ENCODE measurements at regions not wholly inside any gene's neighbourhood (a gene's known extent, or its start where the extent isn't known, plus 50 kb on each side); places are given as distances from the start of the nearest gene placed in this dataset.

DNA sequence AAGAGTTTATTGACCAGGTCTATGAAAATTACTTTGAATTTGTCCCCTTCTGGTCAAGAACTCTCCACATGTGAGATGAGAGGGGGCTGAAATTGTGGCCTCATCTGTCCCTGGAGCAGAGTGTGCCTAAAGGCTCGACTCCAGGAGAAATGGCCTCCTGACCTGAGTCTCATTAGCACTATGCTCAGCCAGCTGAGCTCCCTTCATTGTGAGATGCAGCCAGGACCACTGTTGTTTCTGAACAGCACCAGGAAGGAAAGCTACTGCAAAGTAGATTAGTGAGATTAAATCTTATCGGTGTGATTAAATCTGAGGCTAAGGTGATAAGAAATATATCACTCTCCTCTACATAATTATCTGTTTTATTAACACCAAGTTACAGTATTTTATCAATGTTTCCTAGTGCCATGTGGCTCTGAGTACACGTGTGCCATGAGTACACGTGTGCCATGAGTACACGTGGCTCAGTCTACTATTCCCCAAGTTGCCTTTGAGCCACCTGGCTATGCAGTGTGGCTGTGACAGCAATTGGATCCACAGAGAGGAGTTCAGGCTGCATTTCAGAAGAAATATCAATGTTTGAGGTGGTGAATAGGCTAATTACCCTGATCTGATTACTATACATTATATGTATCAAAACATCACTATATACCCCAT lies 126.9 kb downstream of the IPMK start:
- DNase-seq, result no peak

DNA sequence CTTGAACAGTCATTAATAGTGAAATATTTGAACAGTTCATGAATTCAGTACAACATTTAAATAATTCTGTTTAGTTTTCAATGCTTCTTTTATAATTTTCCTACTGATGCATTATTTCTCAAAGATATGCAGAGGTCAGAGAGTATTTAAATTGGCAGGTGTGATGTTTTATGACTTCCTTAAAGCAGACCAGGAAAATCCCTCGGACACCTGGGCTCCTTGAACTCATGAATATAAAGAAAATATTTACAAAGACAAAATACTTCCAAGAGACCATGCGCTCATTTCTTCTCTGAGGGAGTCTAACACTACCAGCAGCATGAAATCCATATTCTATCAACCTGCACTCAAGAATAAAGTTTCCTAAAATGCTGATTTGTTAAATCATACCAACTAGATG lies 127.6 kb downstream of the IPMK start:
- no peak for DNase-seq

DNA sequence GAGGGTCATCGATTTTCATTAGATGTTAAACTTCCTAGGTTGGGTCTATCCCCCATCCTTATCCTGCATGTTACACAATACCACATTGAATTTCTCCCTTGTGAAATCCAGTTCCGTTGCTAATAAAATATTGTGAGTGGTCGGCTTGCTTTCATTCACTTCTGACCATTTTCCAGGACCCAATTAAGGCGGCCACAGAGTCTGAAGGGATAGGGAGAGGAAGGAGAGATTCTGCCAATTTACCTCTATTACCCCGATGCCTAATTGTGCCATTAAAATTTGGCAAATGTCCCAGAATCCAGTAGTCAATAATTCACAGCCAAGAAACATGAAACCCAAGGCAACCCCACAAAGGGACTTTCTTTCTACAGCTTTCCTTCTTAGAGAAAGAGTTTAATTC lies 129.9 kb downstream of the IPMK start:
- no peak for DNase-seq

DNA sequence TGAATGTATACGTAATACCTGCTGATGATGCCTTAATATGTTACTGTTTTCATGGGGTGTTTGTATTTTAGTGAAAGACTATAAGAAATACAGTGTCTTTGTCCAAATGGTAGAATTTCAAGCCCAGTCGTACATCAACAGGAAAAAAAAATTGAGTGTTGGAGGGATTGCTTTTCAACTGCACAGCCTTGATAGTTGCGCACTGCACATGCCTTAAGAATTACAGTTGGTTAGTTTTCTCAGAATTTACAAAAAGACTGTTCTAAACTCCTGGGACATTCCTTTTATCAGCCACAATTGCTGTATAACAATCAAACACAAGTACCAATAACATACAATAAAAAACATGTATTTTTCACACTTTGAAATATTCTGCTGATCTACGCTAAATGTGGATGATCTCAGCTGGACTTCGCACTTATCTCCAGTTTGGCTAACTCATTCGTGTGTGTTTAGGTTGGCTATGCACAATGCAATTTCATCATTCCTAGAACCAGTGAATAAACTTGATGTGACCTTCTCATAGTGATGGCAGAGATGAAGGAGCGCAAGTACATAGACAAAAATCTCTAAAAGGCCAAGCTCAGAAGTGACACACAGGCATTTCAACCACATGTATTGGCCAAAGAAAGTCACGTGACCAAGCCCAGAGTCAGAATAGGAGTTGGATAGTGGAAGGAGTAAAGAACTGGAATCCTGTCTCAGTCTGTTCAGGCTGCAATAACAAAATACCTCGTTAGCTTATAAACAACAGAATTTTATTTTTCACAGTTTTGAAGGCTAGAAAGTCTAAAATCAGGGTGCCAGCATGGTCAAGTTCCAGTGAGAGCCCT lies 152.3 kb downstream of the IPMK start:
- no peak for DNase-seq

DNA sequence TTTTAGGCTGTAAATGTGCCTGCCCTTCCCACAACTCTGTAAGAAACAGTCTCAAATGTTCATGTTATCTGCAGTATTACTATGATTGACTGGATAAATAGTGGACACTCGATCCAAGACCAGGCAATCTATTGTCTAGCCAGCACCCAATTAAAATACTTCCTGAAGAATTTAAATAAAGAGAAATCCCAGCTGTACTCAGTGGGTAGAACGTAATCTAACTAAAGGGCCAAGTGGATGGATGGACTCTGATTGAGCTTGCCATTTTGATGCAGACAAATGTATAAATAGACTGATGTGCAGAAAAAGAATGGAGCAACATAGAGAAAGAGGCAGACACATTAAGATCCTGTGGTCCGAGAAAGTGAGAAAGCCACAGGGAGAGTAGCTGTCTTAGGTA lies 158.0 kb downstream of the IPMK start:
- no peak for DNase-seq

DNA sequence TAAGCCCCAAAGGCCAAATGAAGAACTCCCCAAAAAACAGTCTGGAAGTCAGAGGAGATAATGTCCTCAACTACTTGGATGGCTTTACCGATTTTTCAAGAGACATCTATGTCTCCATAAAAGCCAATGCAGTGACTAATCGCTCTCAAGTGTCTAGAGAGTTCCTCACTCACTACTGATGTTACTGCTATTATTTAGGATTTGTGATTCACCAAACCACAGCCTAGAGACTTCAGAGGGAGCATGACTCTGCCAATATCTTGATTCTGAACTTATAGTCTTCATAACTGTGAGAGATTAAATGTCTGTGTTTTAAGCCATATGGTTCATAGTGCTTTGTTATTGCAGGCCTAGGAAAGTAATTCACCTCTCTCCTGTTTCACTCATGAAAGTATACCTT lies 160.2 kb downstream of the IPMK start:
- DNase-seq, result peak; percentile 88

DNA sequence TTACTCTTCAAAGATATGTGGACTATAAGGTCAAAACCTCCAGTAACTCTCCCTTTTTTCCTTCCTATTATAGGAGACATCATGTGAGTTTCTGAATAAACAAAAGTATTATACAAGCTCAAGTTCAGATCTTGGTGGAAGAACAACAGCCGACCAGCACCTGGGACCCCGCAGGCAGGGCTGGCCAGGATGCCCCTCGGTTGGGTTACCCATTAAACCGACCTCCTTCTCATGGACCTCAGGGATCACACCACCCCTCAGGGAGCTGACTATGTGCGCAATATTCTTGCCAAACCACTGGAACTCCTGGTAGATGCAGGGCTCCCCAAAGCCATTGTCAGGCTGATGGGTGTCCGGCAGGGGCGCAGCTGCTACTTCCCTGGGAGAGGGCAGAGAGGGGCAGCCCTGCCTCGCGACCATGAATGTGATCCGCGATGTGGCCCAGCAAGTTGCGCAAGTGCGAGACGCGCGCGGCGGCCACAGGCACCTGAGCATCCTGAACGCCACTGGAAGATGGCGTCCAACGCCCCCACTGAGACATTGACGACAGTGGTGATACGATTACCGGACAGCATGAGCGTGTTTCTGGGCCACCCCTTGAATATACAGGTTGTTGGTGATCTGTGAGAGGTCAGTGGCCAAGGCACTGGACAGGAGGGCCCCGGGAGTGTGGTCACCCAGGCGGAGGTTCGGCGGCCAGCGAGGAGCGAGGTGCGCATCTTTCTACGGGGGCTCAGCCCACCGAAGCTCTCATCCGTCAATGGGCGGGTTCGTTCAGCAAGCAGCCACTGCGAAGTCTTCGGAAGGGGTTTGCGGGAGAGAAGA lies 161.3 kb downstream of the IPMK start:
- no peak for DNase-seq

DNA sequence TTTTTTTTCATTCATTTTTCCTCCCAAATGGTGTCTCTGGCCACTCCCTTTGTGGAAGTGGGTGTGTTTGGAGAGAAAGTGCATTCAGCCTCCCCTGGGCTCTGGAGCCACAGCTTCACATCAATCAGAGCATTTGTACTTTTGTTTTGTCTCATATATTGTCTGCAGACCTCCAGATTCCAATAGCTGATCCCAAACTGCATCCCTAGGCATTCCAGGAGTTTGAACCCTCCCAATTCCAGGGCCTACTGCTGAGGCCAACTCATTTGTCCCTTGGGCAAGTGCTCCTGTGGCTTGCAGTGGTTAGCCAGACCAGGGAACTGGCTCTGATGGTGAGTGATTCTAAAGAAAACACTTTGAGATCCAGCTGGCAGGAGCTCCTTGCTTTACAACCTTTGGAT lies 163.3 kb downstream of the IPMK start:
- peak; percentile 23 for DNase-seq

DNA sequence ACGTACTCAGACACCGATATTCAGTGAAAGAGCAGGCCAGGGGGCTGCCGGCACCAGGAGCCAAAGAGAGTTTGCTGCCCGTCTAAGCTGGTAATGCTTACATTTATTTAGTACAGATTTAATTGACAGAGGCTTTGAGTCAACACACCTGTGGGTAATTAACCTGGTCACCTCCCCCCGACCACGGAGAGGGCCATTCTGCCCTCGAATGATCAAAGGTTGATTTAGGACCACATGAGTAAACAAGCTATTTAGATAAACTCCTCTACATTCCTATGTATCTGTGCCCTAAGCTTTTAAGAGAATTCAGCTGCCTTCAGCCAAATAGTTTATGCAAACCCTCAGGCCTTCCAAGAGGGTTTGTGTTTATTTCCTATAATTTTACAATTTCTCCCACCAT lies 164.8 kb downstream of the IPMK start:
- no peak for DNase-seq

DNA sequence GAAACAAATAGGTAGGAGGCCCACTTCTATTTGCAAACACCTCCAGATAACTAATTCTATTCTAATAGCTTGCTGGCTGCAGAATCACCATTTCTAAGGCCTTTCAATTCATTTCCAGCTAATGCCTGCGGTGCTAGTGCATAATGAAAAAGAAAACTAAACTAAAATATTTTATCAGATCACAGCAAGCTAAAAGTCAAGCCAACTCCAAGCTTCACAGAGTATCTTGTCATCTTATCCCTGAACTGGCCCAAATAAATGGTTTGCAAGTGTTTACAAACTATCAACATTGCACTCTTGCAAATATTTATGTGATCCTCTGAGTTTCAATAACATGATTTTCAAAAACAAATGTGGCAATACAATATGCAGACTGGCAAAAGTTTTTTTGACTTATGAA lies 166.0 kb downstream of the IPMK start:
- no peak for DNase-seq

DNA sequence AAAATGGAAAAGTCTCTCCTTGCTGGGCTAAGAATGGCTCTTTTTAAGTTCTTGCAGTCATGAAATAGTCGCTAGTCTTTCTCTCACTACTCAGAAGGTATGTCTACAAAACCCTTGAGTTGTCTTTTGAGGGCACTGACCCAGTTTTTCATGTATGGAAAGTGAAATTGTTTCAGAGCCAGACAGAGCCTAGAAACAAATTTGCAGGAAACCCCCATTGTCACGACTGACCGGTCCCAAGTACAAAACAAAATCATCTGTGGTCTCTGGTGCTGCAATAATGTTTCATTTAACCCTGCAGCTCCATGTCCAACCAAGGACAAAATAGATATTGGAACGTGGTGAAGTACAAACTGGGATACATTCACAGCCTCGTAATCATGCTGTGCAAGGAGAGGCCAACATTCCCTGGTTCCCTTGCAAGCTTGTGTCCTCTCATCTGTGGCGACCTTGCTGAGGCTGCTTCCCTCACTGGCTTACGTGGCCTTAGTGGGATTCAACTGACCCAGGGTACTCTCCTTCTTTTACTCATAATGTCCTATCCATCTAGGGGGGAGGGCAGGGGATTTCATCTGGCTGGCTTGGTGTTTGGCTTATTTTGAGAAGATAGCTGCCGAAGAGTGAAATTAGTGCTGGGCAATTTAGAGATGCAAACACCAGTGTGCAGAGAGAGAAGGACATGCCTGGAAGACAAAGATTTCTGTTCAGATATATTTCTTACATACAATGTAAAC lies 172.5 kb downstream of the IPMK start:
- no peak for DNase-seq

DNA sequence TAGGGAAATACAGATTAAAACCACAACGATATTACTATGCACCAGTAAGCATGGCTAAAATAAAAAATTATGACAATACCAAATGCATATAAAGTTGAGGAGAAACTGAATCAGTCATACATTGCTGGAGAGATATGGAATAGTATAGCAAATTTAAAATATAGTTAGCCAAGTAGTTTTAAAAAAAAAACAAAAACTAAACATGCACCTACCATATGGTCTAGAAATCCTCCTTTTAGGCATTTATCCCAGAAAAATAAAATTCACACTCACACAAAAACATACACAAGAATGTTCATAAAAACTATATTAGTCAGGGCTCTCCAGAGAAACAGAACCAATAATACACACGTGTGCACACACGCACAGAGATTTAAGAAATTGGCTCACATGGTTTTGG lies 175.8 kb downstream of the IPMK start:
- no peak for DNase-seq

DNA sequence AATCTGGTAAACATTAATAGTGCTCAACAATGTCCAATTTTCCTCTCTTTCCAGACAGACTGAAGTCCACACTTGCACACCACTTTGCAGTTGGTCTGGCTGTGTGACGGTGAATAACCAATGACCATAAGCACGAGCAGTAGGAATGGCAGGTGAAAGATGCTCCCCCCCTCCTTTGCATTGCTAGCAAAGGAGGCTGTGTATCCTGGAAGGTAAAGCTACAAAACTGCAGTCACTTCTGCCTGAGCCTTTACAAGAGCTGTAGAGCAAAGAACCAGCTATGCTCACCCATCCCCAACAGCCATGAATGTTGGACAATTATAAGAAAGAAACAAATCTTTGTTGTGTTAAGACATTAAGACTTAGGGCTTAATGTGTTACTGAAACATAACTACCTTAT lies 178.0 kb downstream of the IPMK start:
- no peak for DNase-seq

DNA sequence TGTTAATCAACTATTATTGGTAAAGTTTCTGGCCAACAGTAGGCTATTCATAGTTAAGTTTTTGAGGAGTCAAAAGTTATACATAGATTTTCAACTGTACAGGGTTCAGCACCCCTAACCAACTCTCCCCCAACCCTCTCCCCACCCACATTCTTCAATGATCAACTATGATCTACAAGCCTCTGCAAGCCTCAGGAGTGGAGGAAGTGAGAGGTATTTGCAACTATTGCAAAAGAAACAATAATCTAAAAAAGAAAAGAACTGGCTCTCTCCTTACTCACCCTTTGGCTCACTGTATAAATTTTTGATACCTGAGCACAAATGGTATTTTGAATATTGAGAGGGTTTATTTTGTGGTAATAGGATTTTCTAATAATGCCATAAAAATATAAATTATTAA lies 179.8 kb downstream of the IPMK start:
- no peak for DNase-seq

DNA sequence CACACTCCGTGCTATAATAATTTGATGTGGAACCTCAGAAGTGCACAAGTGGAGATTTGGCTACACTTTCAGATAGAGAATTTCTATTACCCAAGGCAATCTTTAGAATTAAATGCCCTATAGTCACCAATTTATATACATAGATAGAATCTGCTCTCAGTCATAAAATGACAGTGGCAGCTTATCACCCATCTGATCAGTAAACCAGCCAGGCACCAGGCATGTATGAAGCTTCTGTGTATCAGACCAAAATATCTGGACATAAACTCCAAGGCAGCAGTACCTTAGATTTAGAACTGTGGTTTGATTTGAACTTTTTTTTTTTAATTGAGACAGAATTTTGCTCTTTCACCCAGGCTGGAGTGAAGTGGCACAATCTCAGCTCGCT lies 180.9 kb downstream of the IPMK start:
- no peak for DNase-seq

DNA sequence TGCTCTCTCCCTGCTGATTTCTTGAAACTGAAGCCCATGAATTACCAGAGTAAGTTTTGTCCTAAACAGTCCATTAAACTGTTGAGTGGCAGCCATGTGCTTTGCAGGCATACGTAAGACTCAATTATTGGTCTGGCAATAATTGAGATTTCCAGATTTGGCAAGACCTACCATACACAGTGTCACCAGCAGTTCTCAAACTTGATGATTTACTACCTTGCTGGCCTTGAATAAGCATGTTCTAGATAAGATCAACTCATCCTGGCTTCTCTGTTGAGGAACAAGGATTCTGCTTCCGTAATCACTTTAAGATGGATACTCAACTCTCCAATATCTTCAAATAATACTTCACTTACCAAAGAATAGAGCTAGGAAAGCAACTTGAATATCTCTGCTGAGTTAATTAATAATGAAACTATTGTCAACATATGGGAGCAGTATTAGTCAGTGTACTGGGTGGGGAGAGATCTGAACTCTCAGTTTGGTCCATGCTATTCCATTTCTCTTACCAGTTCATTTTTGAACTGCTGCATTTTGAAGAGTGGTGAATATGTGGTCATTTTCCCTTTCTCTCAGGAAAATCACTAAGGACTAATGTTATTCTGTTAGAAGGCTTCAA lies 181.4 kb downstream of the IPMK start:
- no peak for DNase-seq

DNA sequence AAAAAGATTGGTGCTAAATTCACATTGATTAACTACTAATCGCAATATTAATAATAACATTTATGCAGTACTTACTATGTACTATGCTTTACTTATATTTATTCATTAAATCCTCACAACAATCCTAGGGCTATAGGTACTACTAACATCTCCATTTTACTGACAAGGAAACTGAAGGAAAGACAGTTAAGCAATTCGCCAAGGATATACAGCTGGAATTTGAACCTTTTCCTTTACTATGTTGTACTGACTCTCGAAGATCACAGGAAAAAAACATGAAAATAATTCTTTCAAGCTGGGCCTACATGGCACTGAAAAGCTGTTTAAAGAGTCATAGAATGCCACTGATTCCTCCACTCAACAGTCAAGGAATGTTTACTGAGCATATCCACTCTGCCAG lies 185.4 kb downstream of the IPMK start:
- DNase-seq, result no peak

DNA sequence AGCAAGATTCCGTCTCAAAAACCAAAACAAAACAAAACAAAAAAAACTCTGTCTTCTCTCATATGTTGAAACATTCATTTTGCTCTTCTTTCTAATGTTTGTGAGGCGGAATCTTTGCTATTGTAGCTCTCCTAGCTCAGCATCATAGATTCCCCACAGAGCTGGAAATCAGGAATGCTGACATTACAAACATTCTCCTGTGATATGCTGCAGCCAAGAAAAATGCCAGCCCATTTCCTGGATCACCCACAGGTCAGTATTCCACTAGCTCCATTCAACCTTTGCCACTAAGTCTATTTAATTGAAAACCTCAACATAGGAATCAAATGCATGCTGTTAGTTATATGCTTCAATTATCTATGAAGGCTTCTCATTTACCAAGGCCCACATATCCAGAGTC lies 186.3 kb downstream of the IPMK start:
- DNase-seq, result peak; percentile 3

DNA sequence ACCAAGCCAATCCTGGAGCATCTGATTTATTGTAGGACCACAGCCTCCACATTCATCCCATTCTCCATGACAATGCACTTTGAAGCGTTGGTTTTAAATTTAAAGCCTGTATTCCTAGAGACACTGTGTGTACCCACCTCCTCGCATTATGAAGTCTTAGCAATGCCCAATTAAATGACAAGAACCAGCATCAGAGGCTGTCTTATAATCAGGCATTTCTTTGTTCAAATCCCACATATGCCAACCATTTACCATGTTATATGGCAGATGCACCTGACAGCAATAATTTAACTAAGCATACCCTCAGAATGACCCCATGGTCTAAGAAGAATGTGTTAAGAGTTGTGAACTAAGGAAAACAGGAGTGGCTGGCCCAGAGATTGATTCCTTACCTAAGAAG lies 188.2 kb downstream of the IPMK start:
- no peak for DNase-seq

DNA sequence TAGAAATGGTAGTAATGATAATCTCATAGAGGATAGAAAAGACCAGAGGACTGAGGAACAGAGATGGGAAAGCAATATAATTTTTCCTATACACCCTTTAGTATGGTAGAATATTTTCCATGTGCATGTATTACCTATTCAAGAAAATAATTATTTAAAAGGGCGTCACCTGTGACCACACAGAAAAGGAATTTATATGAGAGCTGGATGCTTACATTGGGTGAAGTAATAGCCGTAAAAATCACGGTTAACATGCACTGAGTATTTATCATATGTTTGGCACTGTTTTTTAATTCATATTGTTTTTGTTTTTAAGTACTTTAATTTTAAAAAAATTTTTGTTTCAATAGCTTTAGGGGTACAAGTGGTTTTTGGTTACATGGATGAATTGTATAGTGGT lies 195.1 kb downstream of the IPMK start:
- no peak for DNase-seq

DNA sequence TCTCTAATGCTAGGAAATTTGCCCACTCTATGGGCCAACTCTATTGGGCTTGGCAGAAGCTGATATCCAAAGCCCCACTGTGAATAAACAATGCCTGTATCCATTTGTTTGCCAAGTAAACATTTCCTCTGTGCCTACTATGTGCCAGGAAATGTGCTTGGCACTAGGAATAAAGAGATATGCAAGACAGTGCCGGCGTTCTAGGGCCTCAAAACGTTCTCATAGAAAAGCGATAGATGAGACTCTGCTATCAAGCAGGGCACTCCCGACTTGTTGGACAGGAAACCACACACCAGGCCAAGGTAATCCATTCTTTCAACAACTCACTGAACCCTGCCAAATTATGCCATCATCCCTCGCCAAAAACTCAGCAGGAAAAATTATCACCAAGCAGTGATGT lies 196.7 kb downstream of the IPMK start:
- no peak for DNase-seq

DNA sequence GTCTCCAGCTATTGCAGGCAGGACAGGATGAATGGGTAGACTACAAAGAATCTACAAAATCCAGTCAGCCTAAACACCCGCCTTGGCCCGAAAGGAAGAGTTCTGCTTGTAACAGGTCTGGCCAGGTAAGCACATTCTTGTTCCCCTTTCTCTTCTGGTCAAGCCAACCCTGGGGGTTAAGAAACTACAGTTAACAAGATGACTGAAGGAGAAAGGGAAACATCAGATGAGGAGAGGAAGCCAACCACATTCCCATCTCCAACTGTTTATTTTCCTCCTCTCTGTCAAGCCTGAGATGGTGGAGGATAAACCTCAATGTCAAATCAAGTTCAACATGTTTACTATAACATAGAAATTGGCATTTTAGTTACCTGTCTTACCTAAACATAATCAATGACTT lies 198.9 kb downstream of the IPMK start:
- no peak for DNase-seq

DNA sequence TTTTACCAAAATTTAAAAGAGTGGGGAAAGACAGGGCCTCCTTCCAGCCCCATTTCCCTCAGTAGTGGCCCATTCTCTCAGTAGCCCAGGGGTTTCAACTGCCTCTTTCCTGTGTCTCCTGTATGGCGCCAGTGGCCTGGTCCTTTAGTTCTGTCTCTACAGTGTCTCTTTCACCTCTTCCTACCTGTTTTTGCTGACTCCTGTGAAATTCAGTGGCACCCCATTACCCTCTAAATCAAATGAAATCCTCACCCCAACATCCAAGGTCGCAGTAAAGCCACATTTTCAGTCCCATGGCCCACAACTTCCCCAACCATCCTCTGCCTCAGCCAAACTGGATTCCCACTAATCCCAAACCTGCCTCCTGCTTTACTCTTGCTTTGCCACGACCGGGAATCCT lies 200.7 kb downstream of the IPMK start:
- no peak for DNase-seq

Measured in fibroblast of skin of back (primary cell).